SK-N-SH (cell line): ENCODE measurements at regions not wholly inside any gene's neighbourhood (a gene's known extent, or its start where the extent isn't known, plus 50 kb on each side); places are given as distances from the start of the nearest gene placed in this dataset.

Experiments used
- CTCF ChIA-PET: fragments of 300-600, 350-600 bp; formaldehyde crosslinking; extraction: SDS; loops from one replicate; lab custom pipeline; 2021; lab: Yijun Ruan, JAX
- POLR2A ChIA-PET: fragments of 350-600 bp; sonication (Branson Sonifier 250); formaldehyde crosslinking; extraction: SDS; loops from one replicate; lab custom pipeline; 2020; ENCODE audit warnings: antibody characterized with exemption, inconsistent platforms; lab: Yijun Ruan, JAX
- DNase-seq: peaks from one replicate; pipeline ENCODE4 v3.0.0; 2012
- H2AFZ ChIP-seq: fragments of 200-600 bp; sonication (generic); 2 replicates; pipeline ENCODE4 v1.8.1; 2016; ENCODE audit warnings: antibody characterized with exemption, mild to moderate bottlenecking, low read depth
- H3F3A ChIP-seq: fragments of 200-600 bp; sonication (generic); replicated peaks from 2 replicates; pipeline ENCODE3; 2016; ENCODE audit warnings: antibody characterized with exemption, mild to moderate bottlenecking; ENCODE audit not compliant: insufficient read depth
- H3K27ac ChIP-seq, 2 experiments: fragments of 200-500 bp in 1 of 2; fragments of 200-600 bp in 1 of 2; sonication (Bioruptor generic) in 1 of 2; sonication (generic), shearing (Covaris generic) in 1 of 2; 2 replicates each; pipeline versions ENCODE4 v1.5.1 to v1.6.1; 2014 to 2016; ENCODE audit warnings: low read depth in 2 of 2, inconsistent platforms in 1 of 2, low read length in 1 of 2, mild to moderate bottlenecking in 1 of 2, mixed read lengths in 1 of 2
- H3K27me3 ChIP-seq: fragments of 200-600 bp; sonication (generic), shearing (Covaris generic); 2 replicates; pipeline ENCODE4 v1.6.1; 2016; ENCODE audit warnings: mixed run types; ENCODE audit not compliant: insufficient read depth
- H3K36me3 ChIP-seq, 2 experiments: fragments of 200-500 bp in 1 of 2; fragments of 200-600 bp in 1 of 2; sonication (Bioruptor generic) in 1 of 2; sonication (generic) in 1 of 2; replicated peaks in 1 of 2; 2 replicates each; pipeline versions ENCODE3 to v1.5.1; 2014 to 2016; ENCODE audit warnings: low read length in 1 of 2, mild to moderate bottlenecking in 1 of 2; ENCODE audit not compliant: insufficient read depth in 2 of 2, control insufficient read depth in 1 of 2
- H3K4me1 ChIP-seq, 2 experiments: fragments of 200-500 bp in 1 of 2; fragments of 200-600 bp in 1 of 2; sonication (Bioruptor generic) in 1 of 2; sonication (generic), shearing (Covaris generic) in 1 of 2; 2 replicates each; pipeline versions ENCODE4 v1.5.1 to v1.6.1; 2014 to 2016; ENCODE audit warnings: low read depth in 1 of 2, low read length in 1 of 2, mixed run types in 1 of 2; ENCODE audit not compliant: insufficient read depth in 2 of 2, control insufficient read depth in 1 of 2
- H3K4me2 ChIP-seq: fragments of 200-600 bp; sonication (generic), shearing (Covaris generic); 2 replicates; pipeline ENCODE4 v1.6.1; 2017; ENCODE audit warnings: mixed run types
- H3K4me3 ChIP-seq, 2 experiments: fragments of 200-500 bp in 1 of 2; fragments of 200-600 bp in 1 of 2; sonication (Bioruptor generic) in 1 of 2; sonication (generic), shearing (Covaris generic) in 1 of 2; 2 replicates each; pipeline versions ENCODE4 v1.5.1 to v1.8.1; 2014 to 2016; ENCODE audit warnings: low read depth in 2 of 2, inconsistent platforms in 1 of 2, low read length in 1 of 2, mild to moderate bottlenecking in 1 of 2, mixed read lengths in 1 of 2, moderate library complexity in 1 of 2
- H3K79me2 ChIP-seq: fragments of 200-600 bp; sonication (generic); 2 replicates; pipeline ENCODE4 v1.8.1; 2017; ENCODE audit warnings: mild to moderate bottlenecking; ENCODE audit not compliant: insufficient read depth
- H3K9ac ChIP-seq: fragments of 200-600 bp; sonication (generic); 2 replicates; pipeline ENCODE4 v1.6.1; 2017; ENCODE audit warnings: mixed run types
- H3K9me2 ChIP-seq: fragments of 200-600 bp; sonication (generic); 2 replicates; pipeline ENCODE4 v1.6.1; 2017; ENCODE audit warnings: mixed run types
- H3K9me3 ChIP-seq: fragments of 200-600 bp; sonication (generic); 2 replicates; pipeline ENCODE4 v1.6.1; 2017; ENCODE audit warnings: mixed run types, mild to moderate bottlenecking, moderate library complexity
- H4K20me1 ChIP-seq: fragments of 200-600 bp; sonication (generic); 2 replicates; pipeline ENCODE4 v1.6.1; 2017; ENCODE audit warnings: mild to moderate bottlenecking, mixed run types; ENCODE audit not compliant: insufficient read depth
- CHD2 ChIP-seq: fragments of 150-350 bp; IDR thresholded peaks from 2 replicates; pipeline ENCODE4 v1.6.1; 2018; ENCODE audit warnings: low read length; ENCODE audit not compliant: partially characterized antibody
- FOSL2 ChIP-seq: IDR thresholded peaks from 2 replicates; pipeline ENCODE4 v1.4.0; 2012; ENCODE audit warnings: low read depth, mild to moderate bottlenecking, moderate library complexity, borderline replicate concordance
- FOXJ3 ChIP-seq: sonication (generic); formaldehyde crosslinking; IDR thresholded peaks from 2 replicates; pipeline ENCODE4 v1.5.1; 2020; ENCODE audit warnings: mild to moderate bottlenecking, missing genetic modification reagents
- FOXM1 ChIP-seq: IDR thresholded peaks from 2 replicates; pipeline ENCODE4 v1.4.0; 2012; ENCODE audit warnings: low read depth, mild to moderate bottlenecking
- GATA2 ChIP-seq: sonication (generic); formaldehyde crosslinking; IDR thresholded peaks from 2 replicates; pipeline ENCODE4 v1.5.0; 2020; ENCODE audit warnings: mild to moderate bottlenecking, missing genetic modification reagents
- JUND ChIP-seq: IDR thresholded peaks from 2 replicates; pipeline ENCODE4 v1.4.0; 2012
- MXI1 ChIP-seq: IDR thresholded peaks from 2 replicates; pipeline ENCODE4 v1.6.1; 2012; ENCODE audit warnings: mild to moderate bottlenecking, low read depth, low read length, improper control_type of control experiment
- NFIC ChIP-seq: IDR thresholded peaks from 2 replicates; pipeline ENCODE4 v1.4.0; 2012; ENCODE audit warnings: borderline replicate concordance
- NRF1 ChIP-seq: IDR thresholded peaks from 2 replicates; pipeline ENCODE4 v1.6.1; 2012; ENCODE audit warnings: low read depth, mild to moderate bottlenecking, low read length
- RCOR1 ChIP-seq: fragments of 150-350 bp; IDR thresholded peaks from 2 replicates; pipeline ENCODE4 v1.6.1; 2017; ENCODE audit warnings: antibody characterized with exemption, low read length
- SIN3A ChIP-seq: IDR thresholded peaks from 2 replicates; pipeline ENCODE4 v1.6.1; 2012; ENCODE audit warnings: low read depth, mild to moderate bottlenecking, low read length, moderate library complexity, borderline replicate concordance
- SMC3 ChIP-seq: IDR thresholded peaks from 2 replicates; pipeline ENCODE4 v1.6.1; 2012; ENCODE audit warnings: low read depth, low read length, improper control_type of control experiment
- TAF1 ChIP-seq: IDR thresholded peaks from 2 replicates; pipeline ENCODE4 v1.6.1; 2012; ENCODE audit warnings: low read depth, mild to moderate bottlenecking, low read length, moderate library complexity, borderline replicate concordance
- TCF12 ChIP-seq: IDR thresholded peaks from 2 replicates; pipeline ENCODE4 v1.4.0; 2012
- TEAD4 ChIP-seq: IDR thresholded peaks from 2 replicates; pipeline ENCODE4 v1.4.0; 2012; ENCODE audit warnings: mild to moderate bottlenecking, borderline replicate concordance; ENCODE audit not compliant: insufficient read depth
- YY1 ChIP-seq: IDR thresholded peaks from 2 replicates; pipeline ENCODE4 v1.4.0; 2012; ENCODE audit warnings: low read depth, mild to moderate bottlenecking
- WGBS: methylation state at CpG from one replicate; pipeline ENCODE4 v1.1.6; 2017; ENCODE audit warnings: low lambda C conversion rate; 5-methylcytosine and 5-hydroxymethylcytosine counted together
- TF ChIP-seq, protein P1 (sequence below): IDR thresholded peaks from 2 replicates; pipeline ENCODE4 v1.4.0; 2012; ENCODE audit warnings: low read depth, borderline replicate concordance
- TF ChIP-seq, protein P2 (sequence below): IDR thresholded peaks from 2 replicates; pipeline ENCODE4; 2012
- TF ChIP-seq, protein P3 (sequence below): fragments of 200-600 bp; sonication (generic); IDR thresholded peaks from 2 replicates; pipeline ENCODE4 v1.6.1; 2017; ENCODE audit warnings: antibody characterized with exemption, mild to moderate bottlenecking, moderate library complexity

GRCh38 chr18:24841536-24841935 is 381.1 kb downstream of the HRH4 start:
- no peaks in the 10 kb centered on the region for H4K20me1 ChIP-seq
- POLR2A ChIA-PET: no interaction called here
- H3K27ac ChIP-seq: no peak overlapping the region
- H3K4me1 ChIP-seq: no peaks in the 10 kb centered on the region
- no peak for TF ChIP-seq JUND
- no peak for TF ChIP-seq TAF1
- TF ChIP-seq NRF1: no peak
- TF ChIP-seq, protein P1, sequence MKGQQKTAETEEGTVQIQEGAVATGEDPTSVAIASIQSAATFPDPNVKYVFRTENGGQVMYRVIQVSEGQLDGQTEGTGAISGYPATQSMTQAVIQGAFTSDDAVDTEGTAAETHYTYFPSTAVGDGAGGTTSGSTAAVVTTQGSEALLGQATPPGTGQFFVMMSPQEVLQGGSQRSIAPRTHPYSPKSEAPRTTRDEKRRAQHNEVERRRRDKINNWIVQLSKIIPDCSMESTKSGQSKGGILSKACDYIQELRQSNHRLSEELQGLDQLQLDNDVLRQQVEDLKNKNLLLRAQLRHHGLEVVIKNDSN: no peak
- TF ChIP-seq SMC3: no peak
- no peak for TF ChIP-seq RCOR1
- TF ChIP-seq TEAD4: no peak
- no peak for TF ChIP-seq FOSL2
- no peak for TF ChIP-seq MXI1
- no peak for TF ChIP-seq YY1
- TF ChIP-seq CHD2: no peak
- TF ChIP-seq, protein P2, sequence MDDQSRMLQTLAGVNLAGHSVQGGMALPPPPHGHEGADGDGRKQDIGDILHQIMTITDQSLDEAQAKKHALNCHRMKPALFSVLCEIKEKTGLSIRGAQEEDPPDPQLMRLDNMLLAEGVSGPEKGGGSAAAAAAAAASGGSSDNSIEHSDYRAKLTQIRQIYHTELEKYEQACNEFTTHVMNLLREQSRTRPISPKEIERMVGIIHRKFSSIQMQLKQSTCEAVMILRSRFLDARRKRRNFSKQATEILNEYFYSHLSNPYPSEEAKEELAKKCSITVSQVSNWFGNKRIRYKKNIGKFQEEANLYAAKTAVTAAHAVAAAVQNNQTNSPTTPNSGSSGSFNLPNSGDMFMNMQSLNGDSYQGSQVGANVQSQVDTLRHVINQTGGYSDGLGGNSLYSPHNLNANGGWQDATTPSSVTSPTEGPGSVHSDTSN: no peak
- TF ChIP-seq SIN3A: no peak
- TF ChIP-seq GATA2 (CRISPR knock-in tag): no peak
- TF ChIP-seq TCF12: no peak
- TF ChIP-seq FOXM1: no peak
- no peak for TF ChIP-seq NFIC
- TF ChIP-seq FOXJ3 (CRISPR knock-in tag): no peak
- TF ChIP-seq, protein P3, sequence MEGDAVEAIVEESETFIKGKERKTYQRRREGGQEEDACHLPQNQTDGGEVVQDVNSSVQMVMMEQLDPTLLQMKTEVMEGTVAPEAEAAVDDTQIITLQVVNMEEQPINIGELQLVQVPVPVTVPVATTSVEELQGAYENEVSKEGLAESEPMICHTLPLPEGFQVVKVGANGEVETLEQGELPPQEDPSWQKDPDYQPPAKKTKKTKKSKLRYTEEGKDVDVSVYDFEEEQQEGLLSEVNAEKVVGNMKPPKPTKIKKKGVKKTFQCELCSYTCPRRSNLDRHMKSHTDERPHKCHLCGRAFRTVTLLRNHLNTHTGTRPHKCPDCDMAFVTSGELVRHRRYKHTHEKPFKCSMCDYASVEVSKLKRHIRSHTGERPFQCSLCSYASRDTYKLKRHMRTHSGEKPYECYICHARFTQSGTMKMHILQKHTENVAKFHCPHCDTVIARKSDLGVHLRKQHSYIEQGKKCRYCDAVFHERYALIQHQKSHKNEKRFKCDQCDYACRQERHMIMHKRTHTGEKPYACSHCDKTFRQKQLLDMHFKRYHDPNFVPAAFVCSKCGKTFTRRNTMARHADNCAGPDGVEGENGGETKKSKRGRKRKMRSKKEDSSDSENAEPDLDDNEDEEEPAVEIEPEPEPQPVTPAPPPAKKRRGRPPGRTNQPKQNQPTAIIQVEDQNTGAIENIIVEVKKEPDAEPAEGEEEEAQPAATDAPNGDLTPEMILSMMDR: no peak
- no peaks in the 10 kb centered on the region for H3K9me2 ChIP-seq
- 64% methylated on average over 8 of the region's 8 CpGs for WGBS
- H3K27me3 ChIP-seq: no peaks in the 10 kb centered on the region
- no peak overlapping the region for H3K4me3 ChIP-seq
- DNase-seq: no peak
- H3K36me3 ChIP-seq: no peaks in the 10 kb centered on the region
- no peak overlapping the region for H2AFZ ChIP-seq
- H3K79me2 ChIP-seq: no peaks in the 10 kb centered on the region
- CTCF ChIA-PET: interaction anchor here (0.6 kb wide), 1 partner anchor 917 kb away, joined by 3 read pairs; no protein-coding TSS in a partner anchor
- H3K9me3 ChIP-seq: no peaks in the 10 kb centered on the region
- no peaks in the 10 kb centered on the region for H3F3A ChIP-seq
- no peak overlapping the region for H3K9ac ChIP-seq
- H3K4me2 ChIP-seq: no peak overlapping the region
